DND-41 (cell line): ENCODE measurements at regions not wholly inside any gene's neighbourhood (a gene's known extent, or its start where the extent isn't known, plus 50 kb on each side); places are given as distances from the start of the nearest gene placed in this dataset.

Experiments used
- ATAC-seq: fragments of 200-7000 bp; cut with Tn5 transposase; 3 replicates; pipeline ENCODE4 v1.9.1; 2021; ENCODE audit warnings: low read depth; ENCODE audit not compliant: insufficient read depth
- DNase-seq: peaks from one replicate; pipeline ENCODE4 v3.0.0-alpha.2; 2020
- H2AFZ ChIP-seq: 2 replicates; pipeline ENCODE4 v1.6.0; 2012; ENCODE audit warnings: low read depth, low read length
- H3K27ac ChIP-seq: 2 replicates; pipeline ENCODE4 v1.5.1; 2012; ENCODE audit warnings: low read length, inconsistent platforms
- H3K27me3 ChIP-seq: fragments of 200-600 bp; sonication (generic); 2 replicates; pipeline ENCODE4 v1.6.0; 2012; ENCODE audit warnings: low read length, mild to moderate bottlenecking, inconsistent platforms; ENCODE audit not compliant: insufficient read depth, poor library complexity
- H3K36me3 ChIP-seq: 2 replicates; pipeline ENCODE4 v1.5.1; 2012; ENCODE audit warnings: low read length, inconsistent platforms; ENCODE audit not compliant: insufficient read depth
- H3K4me1 ChIP-seq: 2 replicates; pipeline ENCODE4 v1.5.1; 2012; ENCODE audit warnings: mild to moderate bottlenecking, low read length; ENCODE audit not compliant: insufficient read depth
- H3K4me2 ChIP-seq: 2 replicates; pipeline ENCODE4 v1.6.0; 2012; ENCODE audit warnings: mild to moderate bottlenecking, moderate library complexity, low read length, inconsistent platforms; ENCODE audit not compliant: insufficient read depth
- H3K4me3 ChIP-seq, 2 experiments: fragments of 200-600 bp in 1 of 2; shearing (Covaris generic) in 1 of 2; 2 replicates each; pipeline ENCODE4 v1.5.1; 2012 to 2016; ENCODE audit warnings: inconsistent platforms in 2 of 2, low read length in 2 of 2, mild to moderate bottlenecking in 2 of 2, low read depth in 1 of 2, moderate library complexity in 1 of 2
- H3K79me2 ChIP-seq: 2 replicates; pipeline ENCODE4 v1.6.0; 2012; ENCODE audit warnings: low read length, inconsistent platforms; ENCODE audit not compliant: insufficient read depth
- H3K9ac ChIP-seq: 2 replicates; pipeline ENCODE4 v1.6.0; 2012; ENCODE audit warnings: low read depth, mild to moderate bottlenecking, inconsistent platforms, low read length, moderate library complexity
- H3K9me3 ChIP-seq: 2 replicates; pipeline ENCODE4 v1.5.1; 2012; ENCODE audit warnings: low read length, moderate library complexity, mild to moderate bottlenecking, inconsistent platforms; ENCODE audit not compliant: insufficient read depth, severe bottlenecking
- H4K20me1 ChIP-seq: 2 replicates; pipeline ENCODE4 v1.6.0; 2012; ENCODE audit warnings: low read length; ENCODE audit not compliant: insufficient read depth
- EZH2 ChIP-seq: IDR thresholded peaks from 3 replicates; pipeline ENCODE4 v1.6.1; 2012; ENCODE audit warnings: borderline replicate concordance, low read depth, mild to moderate bottlenecking, moderate library complexity, low read length, inconsistent platforms; ENCODE audit not compliant: severe bottlenecking
- TF ChIP-seq, protein P1 (sequence below): IDR thresholded peaks from 2 replicates; pipeline ENCODE4 v1.5.1; 2012; ENCODE audit warnings: borderline replicate concordance, low read length, moderate library complexity, mild to moderate bottlenecking; ENCODE audit not compliant: poor library complexity, severe bottlenecking; ENCODE audit errors: extremely low read depth

DNA sequence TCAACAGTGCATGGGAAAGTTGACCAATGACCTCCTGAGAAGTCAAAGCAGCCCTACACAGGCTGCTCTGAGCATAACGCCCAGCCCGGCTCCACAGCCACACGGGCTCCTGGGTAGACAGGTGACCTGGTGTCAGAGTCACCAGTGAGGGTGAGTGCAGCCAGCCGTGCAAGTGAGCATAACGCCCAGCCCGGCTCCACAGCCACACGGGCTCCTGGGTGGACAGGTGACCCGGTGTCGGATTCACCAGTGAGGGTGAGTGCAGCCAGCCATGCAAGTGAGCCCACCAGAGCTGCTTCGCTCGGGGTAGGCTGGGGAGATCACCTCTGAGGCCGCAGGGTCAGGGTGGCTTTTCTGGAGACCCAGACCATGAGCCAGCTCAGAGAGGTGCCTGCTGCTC, 94.3 kb upstream of the TMEM18 start:
- Histone ChIP-seq H3K4me2 (no peak overlapping the region), H3K9me3 (peaks cover 5% of the 10 kb centered on the region), H2AFZ (no peak overlapping the region), H3K4me1 (peaks cover 56% of the 10 kb centered on the region), H3K36me3 (no peaks in the 10 kb centered on the region), H3K9ac (no peak overlapping the region), H3K27me3 (no peaks in the 10 kb centered on the region), H3K27ac (peak overlapping the region; percentile 99), H4K20me1 (no peaks in the 10 kb centered on the region), H3K79me2 (no peaks in the 10 kb centered on the region), H3K4me3 (no peak overlapping the region)
- no peak for TF ChIP-seq EZH2
- TF ChIP-seq, protein P1, sequence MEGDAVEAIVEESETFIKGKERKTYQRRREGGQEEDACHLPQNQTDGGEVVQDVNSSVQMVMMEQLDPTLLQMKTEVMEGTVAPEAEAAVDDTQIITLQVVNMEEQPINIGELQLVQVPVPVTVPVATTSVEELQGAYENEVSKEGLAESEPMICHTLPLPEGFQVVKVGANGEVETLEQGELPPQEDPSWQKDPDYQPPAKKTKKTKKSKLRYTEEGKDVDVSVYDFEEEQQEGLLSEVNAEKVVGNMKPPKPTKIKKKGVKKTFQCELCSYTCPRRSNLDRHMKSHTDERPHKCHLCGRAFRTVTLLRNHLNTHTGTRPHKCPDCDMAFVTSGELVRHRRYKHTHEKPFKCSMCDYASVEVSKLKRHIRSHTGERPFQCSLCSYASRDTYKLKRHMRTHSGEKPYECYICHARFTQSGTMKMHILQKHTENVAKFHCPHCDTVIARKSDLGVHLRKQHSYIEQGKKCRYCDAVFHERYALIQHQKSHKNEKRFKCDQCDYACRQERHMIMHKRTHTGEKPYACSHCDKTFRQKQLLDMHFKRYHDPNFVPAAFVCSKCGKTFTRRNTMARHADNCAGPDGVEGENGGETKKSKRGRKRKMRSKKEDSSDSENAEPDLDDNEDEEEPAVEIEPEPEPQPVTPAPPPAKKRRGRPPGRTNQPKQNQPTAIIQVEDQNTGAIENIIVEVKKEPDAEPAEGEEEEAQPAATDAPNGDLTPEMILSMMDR, result no peak
- DNase-seq (no peak), ATAC-seq (no peak)

DNA sequence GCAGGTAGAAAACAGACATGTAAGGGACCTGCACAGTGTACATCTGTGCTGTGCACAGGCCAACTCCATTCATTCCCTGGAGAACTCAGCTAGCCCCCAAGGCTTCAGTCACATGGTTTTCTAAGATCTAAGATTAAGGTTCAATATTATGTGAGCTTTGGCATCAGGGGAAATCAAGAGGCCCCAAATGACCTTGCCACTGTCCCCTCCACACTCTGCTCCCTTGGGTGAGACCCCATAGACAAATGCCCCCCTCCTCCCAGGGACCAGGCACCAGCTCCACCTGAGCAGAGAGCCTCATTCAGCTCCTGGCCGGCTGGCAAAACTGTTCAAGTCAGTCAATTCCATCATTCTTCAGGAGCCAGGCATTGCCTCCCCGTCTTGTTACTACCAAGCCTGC, 93.6 kb upstream of the TMEM18 start:
- peak overlapping the region; percentile 59 for H3K9ac ChIP-seq
- peaks cover 5% of the 10 kb centered on the region for H3K9me3 ChIP-seq
- ATAC-seq, result no peak
- H3K4me1 ChIP-seq, result peaks cover 64% of the 10 kb centered on the region
- 0 out of 2 replicates have a peak, but pooled peaks cover 3% of the 10 kb centered on the region for H3K79me2 ChIP-seq
- peak overlapping the region; percentile 99 for H3K27ac ChIP-seq
- H3K36me3 ChIP-seq, result no peaks in the 10 kb centered on the region
- H3K4me3 ChIP-seq, result peak overlapping the region in 1 of 2 experiments; percentile 29; a peak in 1 of 4 replicates
- H2AFZ ChIP-seq, result peak overlapping the region; percentile 43; the same call in 1 of the 2 replicates
- TF ChIP-seq, protein P1, result no peak
- no peak for TF ChIP-seq EZH2
- DNase-seq, result no peak
- no peaks in the 10 kb centered on the region for H3K27me3 ChIP-seq
- H4K20me1 ChIP-seq, result no peaks in the 10 kb centered on the region
- peak overlapping the region; percentile 36; the same call in 1 of the 2 replicates for H3K4me2 ChIP-seq

DNA sequence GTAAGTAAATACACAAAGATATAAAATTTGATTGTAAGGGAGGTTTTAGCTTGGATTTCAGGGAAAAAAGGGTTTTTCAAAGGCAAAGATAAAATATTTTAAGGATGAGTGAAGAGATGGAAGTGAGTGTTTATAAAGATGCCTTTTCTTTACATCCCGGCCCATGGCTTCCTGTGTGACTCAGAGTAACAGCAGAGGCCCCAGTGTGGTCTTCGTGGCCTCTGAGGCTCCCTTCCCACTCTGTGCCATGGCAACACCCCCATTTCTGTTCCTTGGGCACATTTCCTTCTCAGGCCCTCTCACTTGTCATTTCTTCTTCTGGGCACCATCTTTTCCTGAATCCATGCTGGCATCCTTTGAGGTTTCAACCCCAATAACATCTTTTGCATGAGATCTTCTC, 92.6 kb upstream of the TMEM18 start:
- Histone ChIP-seq H3K4me1 (peaks cover 74% of the 10 kb centered on the region), H3K36me3 (no peaks in the 10 kb centered on the region), H3K4me2 (peak overlapping the region; percentile 36), H3K9ac (peak overlapping the region; percentile 59), H3K79me2 (0 out of 2 replicates have a peak, but pooled peaks cover 8% of the 10 kb centered on the region), H3K27ac (peak overlapping the region; percentile 99), H2AFZ (no peak overlapping the region), H4K20me1 (no peaks in the 10 kb centered on the region), H3K9me3 (peaks cover 5% of the 10 kb centered on the region), H3K27me3 (no peaks in the 10 kb centered on the region), H3K4me3 (no peak overlapping the region; a peak in 1 of 4 replicates)
- DNase-seq (peak; percentile 83), ATAC-seq (peak; percentile 63)
- TF ChIP-seq, protein P1, result no peak
- no peak for TF ChIP-seq EZH2

DNA sequence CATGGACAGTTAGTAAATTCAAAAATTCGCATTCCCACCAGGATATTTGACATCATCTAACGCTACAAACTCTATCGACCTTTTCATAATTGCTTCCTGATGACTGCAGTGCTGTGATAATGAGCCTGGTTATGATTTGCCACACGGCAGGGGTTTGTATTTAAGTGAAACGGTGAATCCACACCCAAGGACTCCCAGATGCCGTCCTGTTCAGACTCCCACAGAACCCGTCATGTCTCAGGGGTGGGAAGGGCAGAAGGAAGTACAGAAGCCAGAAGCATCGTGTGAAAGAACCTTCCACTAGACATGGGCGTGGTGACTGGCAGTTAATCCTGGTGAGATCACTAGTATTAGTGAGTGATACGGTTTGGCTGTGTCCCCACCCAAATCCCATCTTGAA, 91.2 kb upstream of the TMEM18 start:
- Histone ChIP-seq H3K79me2 (0 out of 2 replicates have a peak, but pooled peaks cover 8% of the 10 kb centered on the region), H3K9ac (peak overlapping the region; percentile 59), H3K9me3 (peaks cover 5% of the 10 kb centered on the region), H3K4me2 (peak overlapping the region; percentile 55), H3K4me3 (peak overlapping the region in 1 of 2 experiments; percentile 29; a peak in 1 of 4 replicates), H3K27me3 (no peaks in the 10 kb centered on the region), H3K36me3 (no peaks in the 10 kb centered on the region), H2AFZ (peak overlapping the region; percentile 71), H3K27ac (peak overlapping the region; percentile 99), H4K20me1 (no peaks in the 10 kb centered on the region), H3K4me1 (peaks cover 87% of the 10 kb centered on the region)
- no peak for TF ChIP-seq EZH2
- TF ChIP-seq, protein P1, result no peak
- DNase-seq (peak; percentile 68), ATAC-seq (peak; percentile 18)
